SHP77 treated with DMSO at 0.1 percent for 48 hours (cell line): ENCODE measurements at regions not wholly inside any gene's neighbourhood (a gene's known extent, or its start where the extent isn't known, plus 50 kb on each side); places are given as distances from the start of the nearest gene placed in this dataset.
"Not testable (repeated sequence)": the region's sequence is repeated elsewhere in the genome, so short reads cannot be mapped to it uniquely, and the experiment has no call there.

ENCODE experiments used
- DNase-seq: peaks from one replicate; lab custom pipeline; 2025; lab: John Stamatoyannopoulos, UW

DNA sequence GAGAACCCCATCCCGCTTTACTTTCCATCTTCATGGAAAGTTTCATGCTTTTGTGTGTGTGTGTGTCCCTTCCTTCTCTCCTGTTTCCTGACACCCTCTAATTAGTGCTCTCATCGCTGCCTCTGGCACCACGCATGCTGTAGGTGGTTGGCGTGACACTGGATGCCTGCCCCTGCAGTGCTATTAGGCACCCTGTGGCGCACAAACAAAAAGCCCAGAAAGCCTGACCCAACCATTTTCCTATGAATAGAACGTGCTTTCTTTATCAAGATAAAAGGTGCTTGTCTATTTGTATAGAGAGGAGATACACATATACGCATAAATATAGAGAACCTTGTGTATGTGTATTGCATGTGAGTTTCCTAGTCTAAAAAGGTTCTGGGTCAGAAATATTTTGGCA, 120.8 kb upstream of the CDCA7L start:
- DNase-seq, result no peak

DNA sequence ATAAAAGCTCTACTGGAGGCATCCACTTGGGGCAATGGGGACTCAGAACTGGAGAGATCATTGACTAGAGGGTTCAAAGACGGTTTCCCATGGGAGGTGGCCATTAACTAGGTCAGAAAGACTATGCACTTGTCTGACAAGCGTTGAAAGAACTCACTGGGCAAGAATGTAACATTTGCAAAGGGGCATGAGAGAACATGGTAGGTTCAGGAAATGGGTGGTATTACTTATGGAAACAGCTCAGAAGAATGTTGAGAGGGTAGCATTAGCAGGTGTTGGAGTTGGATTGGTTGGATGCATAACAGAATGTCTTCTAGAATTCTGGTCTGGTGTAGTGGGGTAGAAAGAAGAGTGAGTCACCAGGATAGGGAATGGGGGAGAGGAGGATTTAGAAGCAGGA, 119.1 kb upstream of the CDCA7L start:
- no peak for DNase-seq

DNA sequence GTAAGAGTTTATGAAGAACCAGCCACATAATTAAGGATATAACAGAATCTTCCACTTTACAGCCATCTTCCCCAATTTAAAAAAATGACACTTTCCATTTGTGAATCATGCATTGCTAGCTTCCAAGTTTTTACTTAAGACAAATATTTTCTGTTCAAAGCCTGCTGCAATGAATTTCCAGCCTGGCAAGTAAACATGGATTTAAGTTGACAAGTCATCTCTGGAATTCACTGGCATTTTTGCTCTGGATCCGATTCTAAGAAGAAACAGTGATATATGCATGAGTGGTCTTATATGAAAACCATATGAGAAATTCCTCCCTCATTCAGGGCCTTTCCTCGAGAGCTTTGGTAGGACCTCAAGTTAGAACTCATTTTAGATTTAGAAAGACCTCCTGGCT, 116.1 kb upstream of the CDCA7L start:
- no peak for DNase-seq

DNA sequence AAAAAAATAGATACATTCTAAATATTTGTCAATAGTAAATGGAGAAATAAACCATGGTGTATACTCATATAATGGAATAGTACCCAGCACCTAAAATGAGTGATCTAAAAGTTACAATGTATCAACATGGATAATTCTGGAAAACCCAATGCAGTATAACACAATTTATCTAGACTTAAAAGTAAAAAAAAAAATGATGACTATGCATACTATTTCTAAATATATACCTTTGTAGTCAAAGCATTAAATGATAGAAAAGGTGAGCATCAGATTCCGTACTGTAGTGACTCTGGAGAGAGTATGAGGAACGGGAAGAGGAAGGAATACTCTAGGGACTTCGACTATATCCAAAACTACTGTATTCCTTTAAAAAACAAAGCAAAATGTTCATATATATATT, 115.2 kb upstream of the CDCA7L start:
- no peak for DNase-seq

DNA sequence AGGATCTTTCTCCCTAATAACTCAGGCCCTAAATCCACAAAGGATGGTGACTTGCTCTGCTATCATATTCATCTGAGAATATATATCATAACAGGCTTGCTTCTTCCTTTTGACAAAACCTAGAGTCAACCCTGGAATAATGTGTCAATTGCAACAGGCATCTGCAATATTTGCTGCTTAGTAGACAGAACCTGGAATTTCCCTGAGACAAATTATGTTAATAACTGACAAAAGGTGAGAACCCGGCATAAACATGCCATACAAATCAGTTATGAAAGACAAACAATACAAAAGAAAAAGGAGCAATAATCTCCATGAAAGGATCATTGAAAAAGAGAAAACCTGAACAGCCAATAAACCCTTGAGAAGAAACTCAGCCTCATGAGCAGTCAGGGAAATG, 114.5 kb upstream of the CDCA7L start:
- no peak for DNase-seq

DNA sequence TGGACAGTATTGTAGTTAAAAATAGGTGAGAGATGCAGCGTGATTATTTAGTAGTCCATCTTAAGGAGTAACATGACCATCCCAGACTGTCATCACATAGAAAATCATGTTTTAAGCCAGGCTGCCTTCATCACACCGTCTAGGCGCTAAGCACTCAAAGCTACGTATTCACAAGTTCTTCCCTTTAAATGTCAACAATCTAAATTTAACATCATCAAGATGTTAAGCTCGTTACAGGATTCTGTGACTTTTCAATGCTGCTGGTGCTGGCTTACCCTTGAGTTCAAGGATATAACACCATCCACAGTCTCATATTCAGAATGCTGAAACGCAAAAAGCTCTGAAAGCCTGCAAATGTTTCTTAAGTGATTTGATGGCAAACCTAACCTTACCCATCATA, 109.5 kb upstream of the CDCA7L start:
- no peak for DNase-seq

DNA sequence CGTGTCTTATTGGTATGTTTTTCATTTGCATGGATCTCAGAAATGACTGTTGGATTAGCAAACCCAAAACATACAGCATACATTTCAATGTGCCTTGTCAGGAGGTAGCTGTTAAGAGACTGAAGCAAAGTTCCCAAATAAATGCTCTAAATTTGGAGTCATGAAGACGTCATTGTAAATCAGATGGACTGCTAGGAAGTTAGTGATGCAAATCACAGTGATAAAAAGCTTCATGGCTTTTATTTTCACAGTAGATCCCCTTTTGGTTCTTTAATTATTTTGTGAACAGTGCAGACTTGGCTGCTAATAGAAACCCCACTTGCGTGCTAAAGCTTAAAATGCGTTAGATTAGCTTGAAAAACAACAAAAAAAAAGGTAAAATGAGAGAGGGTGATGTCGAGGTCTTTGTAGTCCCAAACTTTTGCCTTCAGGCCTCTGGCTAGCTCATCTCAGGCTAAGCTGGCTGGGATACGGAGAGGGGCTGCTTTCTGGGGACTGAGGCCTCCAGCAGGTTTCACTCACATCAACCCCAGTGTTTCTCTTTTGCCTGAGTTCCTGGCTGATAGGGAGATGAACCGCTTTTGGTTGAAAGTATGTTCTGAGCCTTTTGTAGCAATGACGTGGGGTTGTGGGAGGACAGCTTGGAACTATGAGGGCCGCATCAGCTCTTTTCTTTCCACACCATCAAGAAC, 107.1 kb upstream of the CDCA7L start:
- no peak for DNase-seq

DNA sequence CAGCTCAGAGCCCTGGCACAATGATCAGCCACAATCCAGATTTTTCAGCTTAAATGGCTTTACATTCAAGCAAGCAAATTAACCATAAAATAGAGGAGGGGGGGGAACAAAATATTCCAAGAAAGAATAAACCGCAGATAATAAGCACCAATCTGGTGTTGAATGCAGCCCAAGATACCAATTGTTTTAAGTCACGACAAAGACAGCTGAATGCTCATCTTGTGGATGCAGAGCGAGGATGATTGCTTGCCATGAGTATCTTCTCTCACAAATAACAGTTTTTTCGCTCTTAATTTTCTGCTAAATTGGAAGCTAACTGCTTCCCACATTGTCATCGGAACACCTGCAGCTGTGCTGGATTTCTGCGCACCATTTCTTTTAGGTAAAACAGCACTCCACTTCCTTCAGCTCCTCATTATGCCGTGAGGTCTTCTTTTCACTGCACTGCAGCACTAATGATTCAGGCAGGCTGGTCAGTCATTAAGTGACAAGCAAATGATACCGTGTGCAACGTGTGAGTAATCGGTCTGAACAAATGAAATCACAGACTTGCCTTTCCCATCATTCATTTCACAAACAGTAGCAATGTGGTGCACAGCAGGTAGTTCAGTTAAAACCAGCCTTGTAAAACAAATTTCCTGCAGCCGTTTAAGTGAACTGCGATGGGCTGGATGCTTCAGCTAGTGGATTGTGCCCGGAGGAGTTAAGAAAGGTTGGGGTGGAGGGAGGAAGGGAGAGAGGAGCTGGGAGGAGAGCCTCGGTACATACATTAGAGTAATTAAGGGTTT, 106.4 kb upstream of the CDCA7L start:
- DNase-seq, result no peak

DNA sequence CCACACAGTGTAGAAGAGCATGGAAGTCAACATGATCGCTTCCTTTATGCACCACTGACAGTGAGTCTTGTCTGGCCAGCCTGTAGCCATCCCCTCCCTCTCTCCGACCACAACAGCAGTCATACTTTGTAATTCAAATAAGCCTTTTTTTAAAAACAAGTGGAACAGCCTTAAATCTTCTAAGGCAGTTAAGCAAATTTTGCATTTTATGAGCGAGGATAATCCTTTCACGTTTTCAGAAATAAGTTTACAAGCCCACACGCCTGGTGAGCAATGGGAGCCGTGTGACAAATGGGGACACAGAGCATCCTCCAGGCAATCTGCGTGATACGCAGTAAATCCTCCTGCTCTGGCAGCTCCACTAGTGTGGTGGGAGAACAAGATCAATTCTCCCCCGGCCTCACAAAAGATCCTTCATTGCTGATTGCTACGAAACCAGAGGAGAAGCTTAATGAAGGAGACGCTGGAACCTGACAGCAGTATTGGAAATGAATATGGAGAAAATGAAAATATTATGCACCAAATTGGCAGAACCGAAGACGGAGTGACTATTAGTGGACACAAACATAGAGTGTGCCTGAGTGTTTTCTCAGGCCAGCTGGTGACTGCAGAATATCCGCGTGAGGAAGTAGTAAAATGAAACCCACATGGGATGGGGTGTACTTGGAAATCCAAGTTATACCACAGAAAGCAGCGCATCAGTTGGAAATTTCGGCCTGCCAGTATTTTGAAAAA, 104.2 kb upstream of the CDCA7L start:
- DNase-seq, result no peak

DNA sequence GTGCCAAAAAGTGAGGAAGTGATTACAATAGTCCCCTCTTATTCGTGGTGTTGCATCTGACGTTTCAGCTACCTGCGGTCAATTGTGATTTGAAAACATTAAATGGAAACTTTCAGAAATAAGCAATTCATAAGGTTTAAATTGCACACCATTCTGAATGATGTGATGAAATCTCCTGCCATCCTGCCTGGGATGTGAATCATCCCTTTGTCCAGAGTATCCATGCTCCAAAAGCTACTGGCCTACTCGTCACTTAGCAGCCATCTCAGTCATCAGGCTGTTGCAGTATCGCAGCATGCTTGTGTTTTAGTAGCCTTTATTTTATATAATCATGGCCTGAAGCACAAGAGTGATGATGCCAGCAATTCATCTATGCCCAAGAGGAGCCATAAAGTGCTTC, 97.7 kb upstream of the CDCA7L start:
- no peak for DNase-seq

DNA sequence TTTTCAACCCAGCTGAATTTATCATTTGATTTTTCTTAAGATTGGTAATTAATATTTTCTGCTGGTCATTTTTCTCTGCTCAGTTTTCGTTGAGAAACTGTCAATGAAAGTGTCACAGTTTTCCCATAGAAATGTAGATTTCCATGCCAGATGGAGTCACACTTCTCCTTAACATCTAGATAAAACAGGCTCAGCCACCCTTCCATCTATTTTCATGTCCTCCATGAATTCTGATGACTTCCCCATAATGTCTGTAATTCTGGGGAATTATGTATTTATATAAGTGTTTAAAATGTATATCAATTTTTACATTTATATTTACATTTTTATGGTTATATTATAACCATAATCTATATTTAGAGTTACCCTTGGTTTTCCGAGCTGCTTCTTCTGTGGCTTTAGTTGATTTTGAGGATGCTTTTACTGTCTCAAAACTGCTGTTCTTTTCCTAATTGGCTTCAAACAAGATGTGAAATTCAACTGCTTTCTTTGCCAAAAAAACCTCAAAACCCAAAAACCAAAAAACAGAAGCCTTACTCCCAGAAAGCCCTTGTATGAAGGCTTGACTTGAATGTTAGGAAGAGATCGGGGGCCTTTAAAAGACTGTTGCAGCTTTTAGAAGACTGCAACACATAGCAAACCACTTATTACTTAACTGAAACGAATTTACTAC, 95.4 kb upstream of the CDCA7L start:
- DNase-seq, result no peak

DNA sequence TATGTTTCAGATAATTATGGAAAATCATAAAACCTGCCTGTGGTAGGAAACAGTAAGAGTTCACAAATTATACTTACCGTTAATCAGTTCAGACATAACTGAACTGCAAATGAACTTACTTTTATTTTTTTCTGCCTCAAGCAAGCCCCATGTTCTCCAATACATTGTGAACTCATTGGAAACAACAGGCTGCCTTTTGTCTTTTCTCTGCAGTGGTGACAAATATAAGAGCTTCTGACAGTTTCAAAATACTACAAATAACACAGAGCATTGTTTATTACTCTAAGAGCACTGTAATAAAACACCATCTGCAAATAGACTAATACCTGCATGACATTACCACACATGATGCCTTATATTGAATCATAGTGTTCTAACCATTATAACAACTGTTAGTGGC, 94.0 kb upstream of the CDCA7L start:
- no peak for DNase-seq

DNA sequence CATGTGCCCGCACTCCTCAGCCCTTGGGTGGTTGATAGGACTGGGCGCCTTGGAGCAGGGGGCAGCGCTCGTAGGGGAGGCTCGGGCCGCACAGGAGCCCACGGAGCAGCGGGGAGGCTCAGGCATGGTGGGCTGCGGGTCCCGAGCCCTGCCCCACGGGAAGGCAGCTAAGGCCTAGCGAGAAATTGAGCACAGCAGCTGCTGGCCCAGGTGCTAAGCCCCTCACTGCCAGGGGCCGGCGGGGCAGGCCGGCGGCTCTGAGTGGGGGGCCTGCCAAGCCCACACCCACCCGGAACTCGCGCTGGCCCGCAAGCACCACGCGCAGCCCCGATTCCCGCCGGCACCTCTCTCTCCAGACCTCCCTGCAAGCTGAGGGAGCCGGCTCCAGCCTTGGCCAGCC, 86.7 kb upstream of the CDCA7L start:
- DNase-seq, result not testable (repeated sequence)

DNA sequence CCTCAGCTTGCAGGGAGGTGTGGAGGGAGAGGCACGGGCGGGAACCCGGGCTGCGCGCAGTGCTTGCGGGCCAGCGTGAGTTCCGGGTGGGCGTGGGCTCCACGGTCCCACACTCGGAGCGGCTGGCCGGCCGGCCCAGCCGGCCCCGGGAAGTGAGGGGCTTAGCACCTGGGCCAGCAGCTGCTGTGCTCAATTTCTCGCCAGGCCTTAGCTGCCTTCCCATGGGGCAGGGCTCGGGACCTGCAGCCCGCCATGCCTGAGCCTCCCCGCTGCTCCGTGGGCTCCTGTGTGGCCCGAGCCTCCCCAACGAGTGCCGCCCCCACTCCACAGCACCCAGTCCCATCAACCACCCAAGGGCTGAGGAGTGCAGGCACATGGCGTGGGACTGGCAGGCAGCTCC, 83.0 kb upstream of the CDCA7L start:
- DNase-seq, result not testable (repeated sequence)

DNA sequence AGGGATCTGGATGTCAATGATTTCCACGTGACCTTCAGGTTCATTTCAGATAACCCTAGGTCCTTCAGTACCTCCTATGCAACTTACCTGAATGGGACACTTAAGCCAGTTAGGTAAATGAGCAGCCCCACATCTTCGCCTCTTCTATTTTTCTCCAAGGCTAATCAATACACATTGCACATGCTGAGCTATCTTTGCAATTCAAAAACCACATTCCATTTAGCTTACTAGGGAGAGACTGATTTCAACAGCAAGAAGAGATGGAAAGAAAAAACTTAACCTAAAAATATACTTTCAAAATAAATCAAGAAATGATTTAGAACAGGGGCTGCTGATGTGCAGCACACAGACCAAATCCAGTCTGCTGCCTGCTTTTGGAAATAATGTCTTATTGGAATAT, 81.8 kb upstream of the CDCA7L start:
- DNase-seq, result no peak

DNA sequence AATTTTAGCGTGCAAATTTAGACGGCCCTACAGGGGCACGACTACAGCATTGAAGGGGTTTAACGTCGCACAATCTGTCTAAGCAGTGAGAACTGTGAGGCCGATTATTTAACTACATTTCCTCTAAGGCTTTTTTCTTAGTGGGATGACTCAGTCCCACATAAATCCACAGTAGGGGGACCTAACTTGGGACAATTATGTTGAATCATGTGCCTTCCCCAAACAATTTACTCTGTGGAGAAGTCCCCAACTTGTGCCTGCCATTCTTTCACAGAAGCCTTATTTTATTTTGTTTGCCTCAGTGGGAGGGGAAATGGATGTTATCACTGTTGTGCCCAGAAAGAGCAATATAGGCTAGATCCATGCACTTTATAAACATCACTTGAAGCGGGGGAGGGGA, 80.3 kb upstream of the CDCA7L start:
- no peak for DNase-seq

DNA sequence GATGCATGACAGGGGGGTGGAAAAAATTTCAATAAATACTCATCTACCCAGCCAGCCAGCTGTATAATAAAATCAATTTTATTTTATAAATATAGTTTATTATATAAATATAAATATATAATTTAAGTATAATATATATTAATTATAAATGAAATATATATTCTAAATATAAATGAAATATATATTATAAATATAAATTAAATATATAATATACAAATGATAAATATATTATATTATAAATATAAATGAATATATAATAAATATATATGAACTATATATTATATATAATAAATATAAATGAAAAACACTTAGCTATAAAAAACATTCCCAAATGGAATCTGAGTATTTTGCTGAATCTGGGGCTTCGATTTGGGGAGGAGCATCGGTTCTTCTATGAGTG, 79.4 kb upstream of the CDCA7L start:
- no peak for DNase-seq

DNA sequence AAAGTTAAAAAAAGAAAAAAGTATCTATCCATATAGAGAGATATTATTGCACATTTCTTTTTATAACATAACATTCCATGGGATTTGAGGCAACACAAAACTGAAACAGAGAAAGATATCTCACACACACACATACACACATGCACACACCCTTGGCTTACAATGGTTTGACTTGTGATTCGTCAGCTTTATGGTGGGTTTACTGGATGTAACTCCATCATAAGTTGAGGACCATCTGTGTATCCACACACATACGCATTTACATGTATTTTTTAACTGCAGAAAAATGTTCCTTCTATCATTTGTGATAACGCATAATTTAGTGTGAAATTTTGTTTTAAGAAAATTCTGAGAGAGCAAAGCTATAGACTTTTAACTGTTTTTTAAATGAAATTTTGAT, 74.2 kb upstream of the CDCA7L start:
- no peak for DNase-seq

DNA sequence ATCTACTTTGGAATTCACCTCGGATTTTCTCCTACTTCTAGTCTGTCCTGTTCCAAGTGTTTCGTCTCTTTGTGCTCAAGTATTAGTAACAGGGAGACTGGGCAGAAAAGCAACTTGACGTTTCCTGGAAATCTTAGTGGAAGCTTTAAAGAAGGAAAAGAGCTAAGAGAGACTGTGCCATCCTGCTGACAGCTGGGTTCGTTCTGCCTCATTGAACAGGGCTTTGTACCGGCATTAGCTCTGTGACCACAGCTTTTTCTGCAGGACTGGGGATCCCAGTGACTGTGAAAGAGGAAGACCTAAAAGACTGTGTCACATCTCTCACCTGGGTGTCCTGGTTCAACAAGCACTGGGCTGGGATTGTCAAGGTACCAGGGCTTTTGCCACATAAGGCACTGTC, 70.8 kb upstream of the CDCA7L start:
- no peak for DNase-seq

DNA sequence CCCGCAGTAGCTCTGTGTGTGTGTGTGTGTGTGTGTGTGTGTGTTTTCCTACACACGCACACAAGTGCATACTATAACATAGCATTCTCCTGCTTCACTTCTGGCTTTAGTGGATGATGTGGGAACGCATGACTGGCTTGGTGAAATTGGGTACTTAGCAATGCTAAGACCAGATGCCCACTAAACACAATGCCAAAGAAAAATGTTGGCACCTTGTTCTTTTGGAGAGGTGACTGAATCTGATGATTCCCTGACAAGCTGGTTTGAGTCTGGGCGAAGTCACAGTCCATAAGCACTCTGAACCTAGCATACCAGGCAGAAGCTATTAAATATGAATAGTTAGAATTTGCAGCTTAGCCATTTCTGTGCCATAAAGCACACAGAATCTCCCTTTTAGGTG, 68.0 kb upstream of the CDCA7L start:
- no peak for DNase-seq

DNA sequence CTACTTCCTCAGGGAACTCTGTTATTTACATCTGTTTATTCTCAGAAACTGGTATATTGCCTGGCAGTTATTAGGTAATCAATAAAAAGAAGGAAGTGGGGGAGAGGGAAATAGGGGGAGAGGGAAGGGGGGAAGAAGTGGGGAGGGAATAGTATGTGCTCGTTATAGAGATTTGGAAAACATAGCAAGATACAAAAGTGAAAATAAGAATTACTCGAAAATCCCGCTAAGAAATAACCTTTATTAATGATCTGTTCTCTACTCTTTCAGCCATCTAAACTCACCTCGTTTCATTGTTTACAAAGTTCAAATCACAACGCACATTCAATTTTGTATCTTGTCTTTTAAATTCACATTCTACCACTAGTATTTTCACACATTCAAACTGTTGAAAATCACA, 63.0 kb upstream of the CDCA7L start:
- DNase-seq, result no peak

DNA sequence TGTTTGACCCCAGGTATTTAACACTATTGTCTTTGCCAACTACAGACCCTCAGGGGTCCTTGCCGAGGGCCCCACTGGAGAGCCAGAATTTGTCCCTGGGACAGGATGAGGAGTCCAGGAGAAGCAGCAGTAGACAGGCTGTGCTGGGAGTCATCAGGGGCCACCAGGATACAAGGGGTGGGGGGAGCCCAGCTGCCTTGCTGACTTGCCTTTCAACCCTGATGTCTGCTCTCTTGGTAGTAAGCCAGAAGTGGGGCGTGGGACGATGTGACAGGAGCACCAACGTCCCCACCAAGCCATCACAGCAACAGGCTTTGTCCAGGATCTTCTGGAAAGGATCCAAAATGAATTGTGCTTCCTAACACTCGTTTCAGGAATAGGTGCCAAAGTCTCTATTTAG, 62.4 kb upstream of the CDCA7L start:
- DNase-seq, result no peak

DNA sequence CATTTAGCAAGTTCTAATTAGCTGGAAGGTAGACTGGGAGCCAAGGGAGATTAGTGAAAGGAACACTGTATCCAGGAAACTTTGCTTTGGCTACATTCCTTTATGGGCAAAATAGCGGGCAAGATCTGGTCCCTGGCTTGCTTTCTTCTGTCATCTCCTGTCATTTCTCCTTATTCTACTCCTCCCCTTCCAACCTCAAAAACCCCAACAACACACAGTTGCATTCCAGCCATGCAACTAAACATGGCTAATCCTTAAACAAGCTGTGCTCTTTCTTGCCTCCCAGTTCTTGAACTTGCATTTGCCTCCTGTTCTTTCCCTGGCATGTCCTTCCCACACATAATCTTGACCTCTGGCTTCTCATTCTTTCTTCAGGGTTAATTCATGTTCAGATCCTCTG, 59.5 kb upstream of the CDCA7L start:
- DNase-seq, result no peak
